K562 (cell line): ENCODE measurements at regions not wholly inside any gene's neighbourhood (a gene's known extent, or its start where the extent isn't known, plus 50 kb on each side); places are given as distances from the start of the nearest gene placed in this dataset.

Experiments
- MECOM ChIP-seq: fragments of 250-450 bp; sonication (Bioruptor Pico); IDR thresholded peaks from 2 replicates; pipeline ENCODE4 v1.8.0; 2022; ENCODE audit warnings: inconsistent platforms
- SRSF1 ChIP-seq: fragments of 200-400 bp; formaldehyde crosslinking; IDR thresholded peaks from 2 replicates; pipeline ENCODE4 v1.6.1; 2017; ENCODE audit warnings: mild to moderate bottlenecking, low read depth, low read length, moderate library complexity
- TGIF2 ChIP-seq: sonication (generic); formaldehyde crosslinking; IDR thresholded peaks from 2 replicates; pipeline ENCODE4 v1.8.1; 2022; ENCODE audit warnings: mild to moderate bottlenecking, missing genetic modification reagents, moderate library complexity
- TF ChIP-seq, protein P1 (sequence below): fragments of 250-450 bp; sonication (Bioruptor Pico); IDR thresholded peaks from 2 replicates; pipeline ENCODE4 v1.5.0; 2020; ENCODE audit warnings: mild to moderate bottlenecking, borderline replicate concordance
- TF ChIP-seq, protein P2 (sequence below), 3 experiments: IDR thresholded peaks in 2 of 3; conservative IDR thresholded peaks in 1 of 3; 2 replicates each; pipeline ENCODE4 v1.5.1; 2011 to 2012; ENCODE audit warnings: low read length in 3 of 3, mild to moderate bottlenecking in 3 of 3, control low read depth in 2 of 3, improper control_type of control experiment in 1 of 3, inconsistent platforms in 1 of 3, low read depth in 1 of 3, mixed read lengths in 1 of 3, moderate library complexity in 1 of 3; ENCODE audit not compliant: insufficient read depth in 2 of 3
- TF ChIP-seq, protein P3 (sequence below): fragments of 450-650 bp; conservative IDR thresholded peaks from 2 replicates; pipeline ENCODE4 v1.6.1; 2016; ENCODE audit warnings: missing genetic modification characterization, low read depth, mild to moderate bottlenecking, missing compliant biosample characterization, moderate library complexity
- TF ChIP-seq, protein P4 (sequence below): sonication (generic); formaldehyde crosslinking; IDR thresholded peaks from 2 replicates; pipeline ENCODE4 v1.5.0; 2020; ENCODE audit warnings: missing genetic modification reagents

DNA sequence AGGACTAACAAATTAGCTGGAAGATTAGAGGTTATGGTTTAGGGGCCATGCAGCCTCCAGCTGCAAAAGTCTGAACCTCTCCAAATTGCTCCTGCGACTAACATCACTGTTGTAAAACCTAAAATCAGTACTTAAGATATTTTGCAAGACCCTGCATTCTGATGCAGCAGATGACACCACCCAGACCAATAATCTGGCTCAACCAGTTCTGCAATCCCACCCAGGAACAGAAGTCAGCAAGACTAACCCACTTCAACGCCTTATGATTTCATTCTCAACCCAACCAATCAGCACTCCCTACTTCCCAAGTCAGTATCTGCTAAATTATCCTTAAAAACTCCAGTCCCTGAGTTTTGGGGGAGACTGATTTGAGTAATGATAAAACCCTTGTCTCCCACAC is 250.8 kb upstream of the MBL2 start:
- TF ChIP-seq, protein P1, sequence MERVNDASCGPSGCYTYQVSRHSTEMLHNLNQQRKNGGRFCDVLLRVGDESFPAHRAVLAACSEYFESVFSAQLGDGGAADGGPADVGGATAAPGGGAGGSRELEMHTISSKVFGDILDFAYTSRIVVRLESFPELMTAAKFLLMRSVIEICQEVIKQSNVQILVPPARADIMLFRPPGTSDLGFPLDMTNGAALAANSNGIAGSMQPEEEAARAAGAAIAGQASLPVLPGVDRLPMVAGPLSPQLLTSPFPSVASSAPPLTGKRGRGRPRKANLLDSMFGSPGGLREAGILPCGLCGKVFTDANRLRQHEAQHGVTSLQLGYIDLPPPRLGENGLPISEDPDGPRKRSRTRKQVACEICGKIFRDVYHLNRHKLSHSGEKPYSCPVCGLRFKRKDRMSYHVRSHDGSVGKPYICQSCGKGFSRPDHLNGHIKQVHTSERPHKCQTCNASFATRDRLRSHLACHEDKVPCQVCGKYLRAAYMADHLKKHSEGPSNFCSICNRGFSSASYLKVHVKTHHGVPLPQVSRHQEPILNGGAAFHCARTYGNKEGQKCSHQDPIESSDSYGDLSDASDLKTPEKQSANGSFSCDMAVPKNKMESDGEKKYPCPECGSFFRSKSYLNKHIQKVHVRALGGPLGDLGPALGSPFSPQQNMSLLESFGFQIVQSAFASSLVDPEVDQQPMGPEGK, result no peak
- TF ChIP-seq, protein P2, sequence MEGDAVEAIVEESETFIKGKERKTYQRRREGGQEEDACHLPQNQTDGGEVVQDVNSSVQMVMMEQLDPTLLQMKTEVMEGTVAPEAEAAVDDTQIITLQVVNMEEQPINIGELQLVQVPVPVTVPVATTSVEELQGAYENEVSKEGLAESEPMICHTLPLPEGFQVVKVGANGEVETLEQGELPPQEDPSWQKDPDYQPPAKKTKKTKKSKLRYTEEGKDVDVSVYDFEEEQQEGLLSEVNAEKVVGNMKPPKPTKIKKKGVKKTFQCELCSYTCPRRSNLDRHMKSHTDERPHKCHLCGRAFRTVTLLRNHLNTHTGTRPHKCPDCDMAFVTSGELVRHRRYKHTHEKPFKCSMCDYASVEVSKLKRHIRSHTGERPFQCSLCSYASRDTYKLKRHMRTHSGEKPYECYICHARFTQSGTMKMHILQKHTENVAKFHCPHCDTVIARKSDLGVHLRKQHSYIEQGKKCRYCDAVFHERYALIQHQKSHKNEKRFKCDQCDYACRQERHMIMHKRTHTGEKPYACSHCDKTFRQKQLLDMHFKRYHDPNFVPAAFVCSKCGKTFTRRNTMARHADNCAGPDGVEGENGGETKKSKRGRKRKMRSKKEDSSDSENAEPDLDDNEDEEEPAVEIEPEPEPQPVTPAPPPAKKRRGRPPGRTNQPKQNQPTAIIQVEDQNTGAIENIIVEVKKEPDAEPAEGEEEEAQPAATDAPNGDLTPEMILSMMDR (IDR thresholded peaks at IDR 0.05 in 2 of 3, conservative IDR thresholded peaks at IDR 0.05 in 1 of 3; ENCODE audit: insufficient read depth in 2 of 3, low read depth in 1 of 3, low read length in 3 of 3), result no peak
- TF ChIP-seq, protein P3, sequence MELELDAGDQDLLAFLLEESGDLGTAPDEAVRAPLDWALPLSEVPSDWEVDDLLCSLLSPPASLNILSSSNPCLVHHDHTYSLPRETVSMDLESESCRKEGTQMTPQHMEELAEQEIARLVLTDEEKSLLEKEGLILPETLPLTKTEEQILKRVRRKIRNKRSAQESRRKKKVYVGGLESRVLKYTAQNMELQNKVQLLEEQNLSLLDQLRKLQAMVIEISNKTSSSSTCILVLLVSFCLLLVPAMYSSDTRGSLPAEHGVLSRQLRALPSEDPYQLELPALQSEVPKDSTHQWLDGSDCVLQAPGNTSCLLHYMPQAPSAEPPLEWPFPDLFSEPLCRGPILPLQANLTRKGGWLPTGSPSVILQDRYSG (tag), result no peak
- TF ChIP-seq, protein P4, sequence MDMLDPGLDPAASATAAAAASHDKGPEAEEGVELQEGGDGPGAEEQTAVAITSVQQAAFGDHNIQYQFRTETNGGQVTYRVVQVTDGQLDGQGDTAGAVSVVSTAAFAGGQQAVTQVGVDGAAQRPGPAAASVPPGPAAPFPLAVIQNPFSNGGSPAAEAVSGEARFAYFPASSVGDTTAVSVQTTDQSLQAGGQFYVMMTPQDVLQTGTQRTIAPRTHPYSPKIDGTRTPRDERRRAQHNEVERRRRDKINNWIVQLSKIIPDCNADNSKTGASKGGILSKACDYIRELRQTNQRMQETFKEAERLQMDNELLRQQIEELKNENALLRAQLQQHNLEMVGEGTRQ (CRISPR knock-in tag), result no peak
- TF ChIP-seq SRSF1 (no peak), MECOM (CRISPR knock-in tag) (no peak), TGIF2 (CRISPR knock-in tag) (no peak)
